ENCODE measurements at regions not wholly inside any gene's neighbourhood (a gene's known extent, or its start where the extent isn't known, plus 50 kb on each side); places are given as distances from the start of the nearest gene placed in this dataset.

- TF ChIP-seq CTCF (IDR thresholded peaks at IDR 0.05; ENCODE audit: extremely low read depth in 1 of 2, insufficient read depth in 1 of 2, low read depth in 1 of 2, low read length in 2 of 2), result no peak
- no peak for TF ChIP-seq POLR2A (IDR thresholded peaks at IDR 0.05; ENCODE audit: low read depth, low read length)
- TF ChIP-seq MAX (IDR thresholded peaks at IDR 0.05; ENCODE audit: insufficient read depth, insufficient read length), result no peak
- TF ChIP-seq MYC (IDR thresholded peaks at IDR 0.05; ENCODE audit: low read depth, low read length), result no peak
- no peak for TF ChIP-seq EZH2 (IDR thresholded peaks at IDR 0.05; ENCODE audit: borderline replicate concordance, low read depth, low read length, severe bottlenecking)
- TF ChIP-seq POLR2AphosphoS5 (IDR thresholded peaks at IDR 0.05; ENCODE audit: insufficient read depth, low read depth, low read length), result no peak
- TF ChIP-seq FOS (IDR thresholded peaks at IDR 0.05; ENCODE audit: borderline replicate concordance, insufficient read depth, low read length), result no peak
- TF ChIP-seq GATA2 (IDR thresholded peaks at IDR 0.05; ENCODE audit: insufficient read depth, insufficient read length, low read depth, low read length), result no peak
These were observed 86.7 kb downstream of the S1PR1 start for GRCh38 chr1:101323535-101323934.
